ENCODE measurements at regions not wholly inside any gene's neighbourhood (a gene's known extent, or its start where the extent isn't known, plus 50 kb on each side); places are given as distances from the start of the nearest gene placed in this dataset.

GRCh38 chr1:243924588-243925349, 74.7 kb upstream of the AKT3 start:
- no peak for TF ChIP-seq POLR2A (IDR thresholded peaks at IDR 0.05; ENCODE audit: low read depth, low read length)
- TF ChIP-seq POLR2AphosphoS5 (IDR thresholded peaks at IDR 0.05; ENCODE audit: low read depth, low read length): no peak
- no peak for TF ChIP-seq PAX5 (IDR thresholded peaks at IDR 0.05; ENCODE audit: insufficient read depth, low read length, severe bottlenecking)
